HG03097 (cell line): ENCODE measurements at regions not wholly inside any gene's neighbourhood (a gene's known extent, or its start where the extent isn't known, plus 50 kb on each side); places are given as distances from the start of the nearest gene placed in this dataset.
A peak's percentile ranks its signal among the peaks of the same experiment; 100 is the strongest.

Experiments used
- ATAC-seq: cut with Tn5 transposase; IDR thresholded peaks from one replicate; pipeline ENCODE4 v1.9.1; 2021; ENCODE audit not compliant: unreplicated experiment, low FRiP score

- ATAC-seq: no peak
Measured at GRCh38 chr9:38232895-38233294, 159.6 kb upstream of the ALDH1B1 start.

- no peak for ATAC-seq
Measured at GRCh38 chr9:38229504-38230155, 160.6 kb upstream of the SHB start.

- ATAC-seq: no peak
Measured at GRCh38 chr9:38229104-38229500, 160.1 kb upstream of the SHB start.

- ATAC-seq: no peak
Measured at GRCh38 chr9:38228331-38229103, 159.5 kb upstream of the SHB start.

- no peak for ATAC-seq
Measured at GRCh38 chr9:38227656-38228055, 158.6 kb upstream of the SHB start.

GRCh38 chr9:38227061-38227540, 158.1 kb upstream of the SHB start:
- peak; percentile 55 for ATAC-seq

- ATAC-seq: no peak
Measured at GRCh38 chr9:38226491-38226951, 157.5 kb upstream of the SHB start.

GRCh38 chr9:38224941-38225340, 155.9 kb upstream of the SHB start:
- ATAC-seq: no peak

- ATAC-seq: no peak
Measured at GRCh38 chr9:38216572-38216971, 147.5 kb upstream of the SHB start.

- ATAC-seq: no peak
Measured at GRCh38 chr9:38215465-38215864, 146.4 kb upstream of the SHB start.

- no peak for ATAC-seq
Measured at GRCh38 chr9:38214432-38214831, 145.4 kb upstream of the SHB start.

GRCh38 chr9:38213631-38214299, 144.7 kb upstream of the SHB start:
- no peak for ATAC-seq

- no peak for ATAC-seq
Measured at GRCh38 chr9:38212016-38212415, 143.0 kb upstream of the SHB start.

- ATAC-seq: no peak
Measured at GRCh38 chr9:38211002-38211401, 142.0 kb upstream of the SHB start.

GRCh38 chr9:38208206-38208901, 139.3 kb upstream of the SHB start:
- ATAC-seq: no peak

GRCh38 chr9:38207247-38207778, 138.3 kb upstream of the SHB start:
- no peak for ATAC-seq

- ATAC-seq: no peak
Measured at GRCh38 chr9:38205279-38205678, 136.3 kb upstream of the SHB start.

GRCh38 chr9:38202336-38202938, 133.4 kb upstream of the SHB start:
- no peak for ATAC-seq

- ATAC-seq: no peak
Measured at GRCh38 chr9:38201844-38202243, 132.8 kb upstream of the SHB start.

GRCh38 chr9:38200431-38200830, 131.4 kb upstream of the SHB start:
- ATAC-seq: no peak
